HepG2 (cell line): ENCODE measurements at regions not wholly inside any gene's neighbourhood (a gene's known extent, or its start where the extent isn't known, plus 50 kb on each side); places are given as distances from the start of the nearest gene placed in this dataset.

Experiments used
- ATAC-seq: fragments of 200-7000 bp; cut with Tn5 transposase; 3 replicates; pipeline ENCODE4 v1.9.1; 2020; ENCODE audit warnings: mild to moderate bottlenecking, moderate library complexity
- BruUV-seq: library from RNA; stranded (reverse); fragments of 400-500 nt; replicated peaks from 2 replicates; lab custom pipeline; 2021; lab: Mats Ljungman, UMichigan
- CTCF ChIA-PET: fragments of 300-600 bp; formaldehyde crosslinking; extraction: SDS; loops from one replicate; lab custom pipeline; 2021; ENCODE audit warnings: low total read pairs, inconsistent platforms, low intra/inter-chr PET ratio; lab: Yijun Ruan, JAX
- POLR2A ChIA-PET: fragments of 350-600 bp; sonication (Branson Sonifier 250); formaldehyde crosslinking; loops from one replicate; lab custom pipeline; 2020; ENCODE audit warnings: antibody characterized with exemption, inconsistent platforms; lab: Yijun Ruan, JAX
- DNase-seq: peaks from one replicate; pipeline ENCODE4 v3.0.0-alpha.2; 2015; ENCODE audit warnings: low spot score
- FAIRE-seq: peaks from 3 replicates; lab custom pipeline; 2011; peaks lifted over from hg19 to GRCh38; lab: Jason Lieb, UNC
- H2AFZ ChIP-seq: one replicate; pipeline ENCODE4 v1.6.1; 2011; ENCODE audit warnings: low read length, inconsistent platforms
- H3K27ac ChIP-seq: fragments of 300-600 bp; 3 replicates; pipeline ENCODE4 v1.8.0; 2011; ENCODE audit warnings: mixed run types, mild to moderate bottlenecking, mixed read lengths, low read length, inconsistent platforms; ENCODE audit not compliant: insufficient read depth; ENCODE audit errors: extremely low read length
- H3K27me3 ChIP-seq, 2 experiments: fragments of 200-600 bp in 1 of 2; 2 replicates in 1 of 2; 3 replicates in 1 of 2; pipeline versions ENCODE4 v1.6.0 to v1.8.0; 2011; ENCODE audit warnings: low read length in 2 of 2, mild to moderate bottlenecking in 2 of 2, moderate library complexity in 2 of 2, inconsistent platforms in 1 of 2; ENCODE audit not compliant: insufficient read depth in 2 of 2, control insufficient read depth in 1 of 2
- H3K36me3 ChIP-seq, 2 experiments: fragments of 200-600 bp in 1 of 2; replicated peaks in 1 of 2; 2 replicates in 1 of 2; 3 replicates in 1 of 2; pipeline versions ENCODE4 v1.5.1 to v1.8.0; 2011; ENCODE audit warnings: low read length in 2 of 2, inconsistent platforms in 1 of 2; ENCODE audit not compliant: insufficient read depth in 2 of 2, control insufficient read depth in 1 of 2
- H3K4me1 ChIP-seq: 2 replicates; pipeline ENCODE4 v1.5.1; 2012; ENCODE audit warnings: low read length, inconsistent platforms; ENCODE audit not compliant: insufficient read depth
- H3K4me2 ChIP-seq: 2 replicates; pipeline ENCODE4 v1.6.0; 2011; ENCODE audit warnings: low read depth, low read length, inconsistent platforms
- H3K4me3 ChIP-seq, 3 experiments: fragments of 200-600 bp in 1 of 3; sonication (generic), shearing (Covaris generic) in 1 of 3; replicated peaks in 1 of 3; 2 replicates each; pipeline ENCODE4 v1.5.1; 2011 to 2016; ENCODE audit warnings: low read length in 3 of 3, inconsistent platforms in 2 of 3, low read depth in 2 of 3, mild to moderate bottlenecking in 2 of 3, control low read depth in 1 of 3, mixed read lengths in 1 of 3; ENCODE audit not compliant: insufficient read depth in 1 of 3
- H3K79me2 ChIP-seq: one replicate; pipeline ENCODE4 v1.6.1; 2011; ENCODE audit warnings: low read length, inconsistent platforms; ENCODE audit not compliant: insufficient read depth
- H3K9ac ChIP-seq: 2 replicates; pipeline ENCODE4 v1.6.0; 2011; ENCODE audit warnings: mild to moderate bottlenecking, low read depth, low read length, inconsistent platforms; ENCODE audit not compliant: insufficient read depth
- H3K9me3 ChIP-seq: 2 replicates; pipeline ENCODE4 v1.5.1; 2012; ENCODE audit warnings: mild to moderate bottlenecking, low read length
- H4K20me1 ChIP-seq: 2 replicates; pipeline ENCODE4 v1.6.0; 2011; ENCODE audit warnings: inconsistent platforms, mild to moderate bottlenecking, low read length, moderate library complexity; ENCODE audit not compliant: insufficient read depth
- CCAR2 ChIP-seq: fragments of 200-400 bp; formaldehyde crosslinking; optimal IDR thresholded peaks from 2 replicates; pipeline ENCODE3; 2018; ENCODE audit warnings: low read depth, mild to moderate bottlenecking, low read length, moderate library complexity
- CEBPG ChIP-seq: IDR thresholded peaks from 2 replicates; pipeline ENCODE4 v1.6.1; 2016
- PAWR ChIP-seq: sonication (generic); formaldehyde crosslinking; IDR thresholded peaks from 2 replicates; pipeline ENCODE4 v1.4.0; 2020; ENCODE audit warnings: missing genetic modification reagents, mild to moderate bottlenecking, borderline replicate concordance
- POLR2G ChIP-seq: fragments of 200-400 bp; formaldehyde crosslinking; IDR thresholded peaks from 2 replicates; pipeline ENCODE4 v1.6.1; 2018; ENCODE audit warnings: mild to moderate bottlenecking, low read depth, low read length, moderate library complexity
- RFXANK ChIP-seq: IDR thresholded peaks from 2 replicates; pipeline ENCODE4 v1.6.1; 2016
- SMC3 ChIP-seq: IDR thresholded peaks from 2 replicates; pipeline ENCODE4 v1.6.1; 2011; ENCODE audit warnings: low read length, improper control_type of control experiment
- TCF7 ChIP-seq: sonication (generic); IDR thresholded peaks from 2 replicates; pipeline ENCODE4 v1.6.1; 2016; ENCODE audit warnings: antibody characterized with exemption, low read depth
- ZNF12 ChIP-seq: sonication (generic); formaldehyde crosslinking; IDR thresholded peaks from 2 replicates; pipeline ENCODE4 v1.5.0; 2020; ENCODE audit warnings: missing genetic modification reagents
- ZNF138 ChIP-seq: sonication (generic); formaldehyde crosslinking; IDR thresholded peaks from 2 replicates; pipeline ENCODE4 v1.5.0; 2020; ENCODE audit warnings: mild to moderate bottlenecking, low read depth, missing genetic modification reagents
- ZNF33B ChIP-seq: sonication (generic); formaldehyde crosslinking; IDR thresholded peaks from 2 replicates; pipeline ENCODE4 v1.5.1; 2020; ENCODE audit warnings: mild to moderate bottlenecking, missing genetic modification reagents
- ZNF468 ChIP-seq: sonication (generic); formaldehyde crosslinking; IDR thresholded peaks from 2 replicates; pipeline ENCODE4 v1.8.0; 2022; ENCODE audit warnings: mild to moderate bottlenecking, moderate library complexity, missing genetic modification reagents
- ZNF549 ChIP-seq: sonication (generic); formaldehyde crosslinking; IDR thresholded peaks from 2 replicates; pipeline ENCODE4 v1.5.0; 2020; ENCODE audit warnings: missing genetic modification reagents
- ZNF614 ChIP-seq: IDR thresholded peaks from 2 replicates; pipeline ENCODE4 v1.6.1; 2018; ENCODE audit warnings: missing biosample characterization, missing genetic modification reagents, inconsistent platforms, borderline replicate concordance
- ZNF615 ChIP-seq: sonication (generic); formaldehyde crosslinking; IDR thresholded peaks from 2 replicates; pipeline ENCODE4 v1.5.0; 2020; ENCODE audit warnings: mild to moderate bottlenecking, missing genetic modification reagents, borderline replicate concordance
- ZNF670 ChIP-seq: sonication (generic); formaldehyde crosslinking; IDR thresholded peaks from 2 replicates; pipeline ENCODE4 v1.8.0; 2022; ENCODE audit warnings: mild to moderate bottlenecking, missing genetic modification reagents, borderline replicate concordance
- ZNF768 ChIP-seq: sonication (generic); formaldehyde crosslinking; IDR thresholded peaks from 2 replicates; pipeline ENCODE4 v1.4.0; 2020; ENCODE audit warnings: missing genetic modification reagents
- WGBS: methylation state at CpG from one replicate; pipeline ENCODE4 v1.1.6; 2017; ENCODE audit warnings: low lambda C conversion rate; 5-methylcytosine and 5-hydroxymethylcytosine counted together
- in situ Hi-C: cut with HindIII; loops from 2 replicates; pipeline ENCODE4 v1.10.0; 2017; ENCODE audit warnings: low pct_unique_long_range_greater_than_20kb; ENCODE audit not compliant: extremely low pct_ligation_motif_present
- intact Hi-C: fragments of 100-400 bp; cut with micrococcal nuclease; formaldehyde crosslinking; loops from one replicate; pipeline ENCODE4 v1.10.0; 2022; ENCODE audit not compliant: unreplicated experiment
- TF ChIP-seq, protein P1 (sequence below): fragments of 450-650 bp; IDR thresholded peaks from 2 replicates; pipeline ENCODE4 v1.6.1; 2016
- TF ChIP-seq, protein P2 (sequence below): sonication (generic); formaldehyde crosslinking; IDR thresholded peaks from 2 replicates; pipeline ENCODE4 v1.8.1; 2023; ENCODE audit warnings: mild to moderate bottlenecking, moderate library complexity, missing genetic modification reagents

DNA sequence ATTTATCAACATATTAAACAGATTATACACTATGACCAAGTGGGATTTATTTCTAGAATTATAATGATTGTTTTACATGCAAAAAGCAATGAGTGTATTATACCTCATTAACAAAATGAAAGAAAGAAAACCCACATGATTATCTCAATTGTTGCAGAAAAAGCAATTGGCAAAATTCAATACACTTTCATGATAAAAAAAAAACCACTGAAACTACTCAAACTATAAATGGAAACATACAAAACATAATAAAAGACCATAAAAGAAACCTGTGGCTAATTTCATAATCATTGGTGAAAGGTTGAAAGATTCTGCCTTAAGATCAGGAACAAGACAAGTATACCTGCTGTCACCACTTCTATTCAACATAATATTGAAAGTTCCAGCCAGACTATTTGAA is 325.9 kb downstream of the AKAIN1 start (continued):
- TF ChIP-seq ZNF670 (CRISPR knock-in tag), result no peak

DNA sequence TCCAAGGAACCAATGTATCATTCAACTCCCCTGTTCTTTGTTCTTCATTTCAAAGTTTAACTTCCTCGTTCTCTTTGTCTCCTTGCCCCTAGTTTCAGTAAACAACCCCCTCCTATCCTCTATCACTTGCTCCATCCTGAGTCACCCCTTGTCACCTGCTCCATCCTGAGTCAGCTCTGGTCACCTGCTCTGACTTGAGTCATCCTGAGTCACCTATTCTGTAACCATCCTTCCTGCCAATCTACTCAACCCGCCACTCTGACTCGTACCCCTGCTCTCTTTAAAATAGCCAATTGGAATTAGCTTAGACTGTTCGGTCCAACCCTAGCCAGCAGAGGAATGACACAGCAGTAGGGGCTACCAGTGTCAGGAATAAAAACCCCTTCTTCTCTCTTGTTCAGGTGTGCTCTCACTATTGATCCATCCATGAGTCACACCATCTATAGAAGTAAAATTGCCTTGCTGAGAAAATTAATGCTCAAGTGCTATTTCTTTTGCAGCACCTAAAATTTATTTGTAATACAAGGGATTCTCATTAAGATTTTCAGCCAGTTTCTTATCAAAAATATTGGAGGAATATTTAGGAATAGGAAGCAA is 326.8 kb downstream of the AKAIN1 start:
- Histone ChIP-seq H3K9ac (no peak overlapping the region), H3K36me3 (no peaks in the 10 kb centered on the region), H2AFZ (no peak overlapping the region), H3K4me1 (no peaks in the 10 kb centered on the region), H3K27ac (no peak overlapping the region), H3K79me2 (no peaks in the 10 kb centered on the region), H3K9me3 (peaks cover 65% of the 10 kb centered on the region), H4K20me1 (no peaks in the 10 kb centered on the region), H3K4me2 (no peak overlapping the region), H3K4me3 (no peak overlapping the region), H3K27me3 (no peaks in the 10 kb centered on the region)
- WGBS, result 1% methylated on average over 4 of the region's 4 CpGs
- BruUV-seq, result no TSS peak
- no peak for ATAC-seq
- ChIA-PET CTCF (no interaction called here), POLR2A (no interaction called here)
- FAIRE-seq, result no peak
- intact Hi-C loops (no loop called here), in situ Hi-C loops (no loop called here)
- TF ChIP-seq TCF7 (no peak), RFXANK (no peak), CEBPG (CRISPR knock-in tag) (no peak), ZNF138 (CRISPR knock-in tag) (no peak), CCAR2 (no peak), ZNF768 (no peak), SMC3 (no peak), ZNF615 (CRISPR knock-in tag) (no peak), ZNF468 (CRISPR knock-in tag) (no peak), ZNF12 (CRISPR knock-in tag) (no peak), PAWR (CRISPR knock-in tag) (no peak), ZNF614 (CRISPR knock-in tag) (no peak), ZNF549 (CRISPR knock-in tag) (no peak), ZNF33B (CRISPR knock-in tag) (no peak), POLR2G (no peak)
- TF ChIP-seq, protein P1, sequence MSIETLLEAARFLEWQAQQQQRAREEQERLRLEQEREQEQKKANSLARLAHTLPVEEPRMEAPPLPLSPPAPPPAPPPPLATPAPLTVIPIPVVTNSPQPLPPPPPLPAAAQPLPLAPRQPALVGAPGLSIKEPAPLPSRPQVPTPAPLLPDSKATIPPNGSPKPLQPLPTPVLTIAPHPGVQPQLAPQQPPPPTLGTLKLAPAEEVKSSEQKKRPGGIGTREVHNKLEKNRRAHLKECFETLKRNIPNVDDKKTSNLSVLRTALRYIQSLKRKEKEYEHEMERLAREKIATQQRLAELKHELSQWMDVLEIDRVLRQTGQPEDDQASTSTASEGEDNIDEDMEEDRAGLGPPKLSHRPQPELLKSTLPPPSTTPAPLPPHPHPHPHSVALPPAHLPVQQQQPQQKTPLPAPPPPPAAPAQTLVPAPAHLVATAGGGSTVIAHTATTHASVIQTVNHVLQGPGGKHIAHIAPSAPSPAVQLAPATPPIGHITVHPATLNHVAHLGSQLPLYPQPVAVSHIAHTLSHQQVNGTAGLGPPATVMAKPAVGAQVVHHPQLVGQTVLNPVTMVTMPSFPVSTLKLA, result no peak
- TF ChIP-seq, protein P2, sequence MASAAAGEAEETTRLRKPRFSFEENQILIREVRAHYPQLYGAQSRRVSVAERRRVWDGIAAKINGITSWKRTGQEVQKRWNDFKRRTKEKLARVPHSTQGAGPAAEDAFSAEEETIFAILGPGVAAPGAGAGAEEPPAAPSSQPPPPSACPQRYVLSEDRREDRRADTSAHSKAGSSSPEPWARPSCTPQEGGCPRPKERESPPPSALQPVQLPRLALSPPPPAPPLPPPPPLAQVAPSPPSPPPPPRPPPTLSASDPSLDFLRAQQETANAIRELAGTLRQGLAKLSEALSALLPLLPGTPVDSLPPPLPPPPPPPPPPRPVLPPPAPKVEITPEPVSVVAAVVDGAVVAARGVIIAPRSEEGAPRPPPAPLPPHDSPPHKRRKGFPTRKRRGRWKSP, result no peak
- no peak for DNase-seq
